ENCODE measurements at regions not wholly inside any gene's neighbourhood (a gene's known extent, or its start where the extent isn't known, plus 50 kb on each side); places are given as distances from the start of the nearest gene placed in this dataset.

DNA sequence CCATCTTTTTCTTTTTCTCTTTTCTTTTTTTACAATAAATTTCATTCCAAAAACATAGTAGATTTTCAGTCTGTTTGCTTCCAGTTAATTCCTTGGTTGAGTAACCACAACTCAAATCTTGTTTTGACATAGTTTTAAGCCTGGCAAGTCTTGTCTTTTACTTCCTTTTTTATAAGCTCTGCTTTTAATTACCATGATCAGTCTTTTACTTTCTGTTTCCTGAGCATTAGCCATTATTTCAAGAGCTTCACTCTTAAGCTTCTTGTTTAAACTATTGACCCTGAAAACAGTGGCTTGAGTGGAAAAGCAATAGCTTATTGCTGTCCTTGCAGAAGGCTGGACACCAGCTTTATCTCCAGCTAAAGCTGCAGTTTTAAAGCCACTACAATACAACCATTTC, 1363.3 kb downstream of the MAT2B start:
- TF ChIP-seq, protein P1, sequence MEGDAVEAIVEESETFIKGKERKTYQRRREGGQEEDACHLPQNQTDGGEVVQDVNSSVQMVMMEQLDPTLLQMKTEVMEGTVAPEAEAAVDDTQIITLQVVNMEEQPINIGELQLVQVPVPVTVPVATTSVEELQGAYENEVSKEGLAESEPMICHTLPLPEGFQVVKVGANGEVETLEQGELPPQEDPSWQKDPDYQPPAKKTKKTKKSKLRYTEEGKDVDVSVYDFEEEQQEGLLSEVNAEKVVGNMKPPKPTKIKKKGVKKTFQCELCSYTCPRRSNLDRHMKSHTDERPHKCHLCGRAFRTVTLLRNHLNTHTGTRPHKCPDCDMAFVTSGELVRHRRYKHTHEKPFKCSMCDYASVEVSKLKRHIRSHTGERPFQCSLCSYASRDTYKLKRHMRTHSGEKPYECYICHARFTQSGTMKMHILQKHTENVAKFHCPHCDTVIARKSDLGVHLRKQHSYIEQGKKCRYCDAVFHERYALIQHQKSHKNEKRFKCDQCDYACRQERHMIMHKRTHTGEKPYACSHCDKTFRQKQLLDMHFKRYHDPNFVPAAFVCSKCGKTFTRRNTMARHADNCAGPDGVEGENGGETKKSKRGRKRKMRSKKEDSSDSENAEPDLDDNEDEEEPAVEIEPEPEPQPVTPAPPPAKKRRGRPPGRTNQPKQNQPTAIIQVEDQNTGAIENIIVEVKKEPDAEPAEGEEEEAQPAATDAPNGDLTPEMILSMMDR (IDR thresholded peaks at IDR 0.05; ENCODE audit: low read length) = no peak
- TF ChIP-seq EZH2 (IDR thresholded peaks at IDR 0.05; ENCODE audit: borderline replicate concordance, low read length) = no peak
